ENCODE measurements at regions not wholly inside any gene's neighbourhood (a gene's known extent, or its start where the extent isn't known, plus 50 kb on each side); places are given as distances from the start of the nearest gene placed in this dataset.

- Histone ChIP-seq H3K27me3 (ENCODE audit: low read depth) (no peaks in the 10 kb centered on the region), H3K36me3 (no peaks in the 10 kb centered on the region), H3K27ac (replicated peaks) (no peak overlapping the region), H3K4me3 (no peak overlapping the region), H3K9me3 (replicated peaks) (no peaks in the 10 kb centered on the region), H3K4me1 (no peaks in the 10 kb centered on the region)
- DNase-seq: no peak
- intact Hi-C loops (cut with micrococcal nuclease): no loop called here
- no peak for TF ChIP-seq CTCF (IDR thresholded peaks at IDR 0.05; ENCODE audit: borderline replicate concordance)
Observed at GRCh38 chr7:81887098-81888090, 117.5 kb upstream of the HGF start.

- no peaks in the 10 kb centered on the region for H3K27me3 ChIP-seq (ENCODE audit: low read depth)
- no peak overlapping the region for H3K27ac ChIP-seq (replicated peaks)
- no peaks in the 10 kb centered on the region for H3K36me3 ChIP-seq
- intact Hi-C loops (cut with micrococcal nuclease): no loop called here
- no peak for TF ChIP-seq CTCF (IDR thresholded peaks at IDR 0.05; ENCODE audit: borderline replicate concordance)
- H3K4me3 ChIP-seq: no peak overlapping the region
- H3K9me3 ChIP-seq (replicated peaks): no peaks in the 10 kb centered on the region
- H3K4me1 ChIP-seq: no peaks in the 10 kb centered on the region
- DNase-seq: no peak
Observed at GRCh38 chr7:81886211-81886764, 116.4 kb upstream of the HGF start.

GRCh38 chr7:81884817-81885216 is 115.0 kb upstream of the HGF start:
- no peak for DNase-seq
- Histone ChIP-seq H3K36me3 (no peaks in the 10 kb centered on the region), H3K27me3 (ENCODE audit: low read depth) (no peaks in the 10 kb centered on the region), H3K27ac (replicated peaks) (no peak overlapping the region), H3K4me3 (no peak overlapping the region), H3K9me3 (replicated peaks) (no peaks in the 10 kb centered on the region), H3K4me1 (no peaks in the 10 kb centered on the region)
- intact Hi-C loops (cut with micrococcal nuclease): no loop called here
- TF ChIP-seq CTCF (IDR thresholded peaks at IDR 0.05; ENCODE audit: borderline replicate concordance): no peak

GRCh38 chr7:81883801-81884393 is 114.0 kb upstream of the HGF start:
- no peak for TF ChIP-seq CTCF (IDR thresholded peaks at IDR 0.05; ENCODE audit: borderline replicate concordance)
- Histone ChIP-seq H3K4me3 (no peak overlapping the region), H3K27ac (replicated peaks) (no peak overlapping the region), H3K27me3 (ENCODE audit: low read depth) (no peaks in the 10 kb centered on the region), H3K9me3 (replicated peaks) (no peaks in the 10 kb centered on the region), H3K4me1 (no peaks in the 10 kb centered on the region), H3K36me3 (no peaks in the 10 kb centered on the region)
- intact Hi-C loops (cut with micrococcal nuclease): no loop called here
- DNase-seq: no peak

- no peaks in the 10 kb centered on the region for H3K4me1 ChIP-seq
- intact Hi-C loops (cut with micrococcal nuclease): no loop called here
- DNase-seq: no peak
- no peak for TF ChIP-seq CTCF (IDR thresholded peaks at IDR 0.05; ENCODE audit: borderline replicate concordance)
- peak overlapping the region; percentile 10 for H3K27ac ChIP-seq (replicated peaks)
- H3K27me3 ChIP-seq (ENCODE audit: low read depth): no peaks in the 10 kb centered on the region
- H3K36me3 ChIP-seq: no peaks in the 10 kb centered on the region
- H3K9me3 ChIP-seq (replicated peaks): no peaks in the 10 kb centered on the region
- H3K4me3 ChIP-seq: no peak overlapping the region
Observed at GRCh38 chr7:81882086-81882485, 112.2 kb upstream of the HGF start.
